Activated T-cell treated with anti-CD3 and anti-CD28 coated beads, Interleukin-2, amount 50 U/mL, for 72 hours (primary cell): ENCODE measurements at regions not wholly inside any gene's neighbourhood (a gene's known extent, or its start where the extent isn't known, plus 50 kb on each side); places are given as distances from the start of the nearest gene placed in this dataset.

Experiments
- ATAC-seq, 2 donors: fragments of 150-1000 bp; cut with Tn5 transposase; replicated peaks in 1 of 2; 2 replicates each; pipeline ENCODE4 v1.10.0; 2021; ENCODE audit warnings: moderate library complexity in 2 of 2, mild to moderate bottlenecking in 1 of 2
- DNase-seq, 2 donors: peaks; one replicate each; pipeline ENCODE4 v3.0.0; 2021 to 2022; ENCODE audit warnings: mixed read lengths in 1 of 2
- H3K27ac Mint-ChIP-seq: one replicate; pipeline ENCODE4 v1.8.0; 2022; ENCODE audit warnings: mild to moderate bottlenecking, moderate library complexity, mixed read lengths
- H3K27me3 Mint-ChIP-seq: one replicate; pipeline ENCODE4 v1.8.0; 2022; ENCODE audit warnings: low read depth, mixed read lengths
- H3K36me3 Mint-ChIP-seq, 2 donors: one replicate each; pipeline ENCODE4 v1.8.0; 2022; ENCODE audit warnings: mixed read lengths in 2 of 2, mild to moderate bottlenecking in 1 of 2; ENCODE audit not compliant: insufficient read depth in 2 of 2
- H3K4me1 Mint-ChIP-seq: one replicate; pipeline ENCODE4 v1.8.0; 2022; ENCODE audit warnings: low read depth, mixed read lengths
- H3K4me3 Mint-ChIP-seq, 2 donors: one replicate each; pipeline ENCODE4 v1.8.0; 2022; ENCODE audit warnings: mild to moderate bottlenecking in 2 of 2, mixed read lengths in 2 of 2, moderate library complexity in 2 of 2
- H3K9me3 Mint-ChIP-seq, 2 donors: one replicate each; pipeline ENCODE4 v1.8.0; 2022; ENCODE audit warnings: mixed read lengths in 2 of 2

DNA sequence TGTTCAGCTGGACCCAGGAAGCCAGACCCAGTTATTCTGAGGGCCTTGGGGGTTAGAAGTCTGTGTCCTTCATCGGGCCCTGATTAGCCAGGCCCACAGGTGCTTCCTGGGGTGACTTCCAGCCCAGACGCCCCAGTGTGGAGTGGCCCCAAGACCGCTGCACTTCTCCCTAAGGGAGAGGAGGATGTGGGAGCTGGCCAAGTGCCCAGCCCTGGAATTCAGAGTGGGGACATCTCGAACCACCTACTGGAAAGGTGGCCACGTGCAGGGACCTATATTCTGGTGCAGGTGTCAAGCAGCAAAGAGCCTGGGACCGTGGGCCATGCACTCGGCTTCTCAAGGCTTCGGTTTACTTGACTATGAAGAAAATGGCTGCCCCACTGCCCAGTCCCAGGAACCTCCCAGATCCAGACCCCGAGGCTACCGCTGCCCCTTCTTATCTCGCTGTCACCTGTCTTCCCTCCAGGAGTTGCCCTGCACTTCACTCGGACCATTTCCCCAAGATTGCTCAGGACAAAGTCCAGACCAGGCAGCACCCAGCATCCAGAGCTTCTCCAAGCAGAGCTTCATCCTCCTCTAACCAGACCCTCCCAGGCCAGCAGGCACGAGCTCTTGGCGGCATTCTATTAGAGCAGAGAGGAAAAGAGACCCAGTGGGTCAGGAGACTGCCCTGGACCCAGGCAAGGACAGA lies 142.8 kb upstream of the ID2 start:
- ATAC-seq = no peak
- Mint-ChIP-seq H3K27me3 (no peaks in the 10 kb centered on the region), H3K4me1 (peaks cover 82% of the 10 kb centered on the region), H3K9me3 (no peaks in the 10 kb centered on the region), H3K27ac (peak overlapping the region; percentile 4), H3K4me3 (no peak overlapping the region), H3K36me3 (peaks cover 0 to 1% of the 10 kb centered on the region in 2 donors)
- no peak for DNase-seq

DNA sequence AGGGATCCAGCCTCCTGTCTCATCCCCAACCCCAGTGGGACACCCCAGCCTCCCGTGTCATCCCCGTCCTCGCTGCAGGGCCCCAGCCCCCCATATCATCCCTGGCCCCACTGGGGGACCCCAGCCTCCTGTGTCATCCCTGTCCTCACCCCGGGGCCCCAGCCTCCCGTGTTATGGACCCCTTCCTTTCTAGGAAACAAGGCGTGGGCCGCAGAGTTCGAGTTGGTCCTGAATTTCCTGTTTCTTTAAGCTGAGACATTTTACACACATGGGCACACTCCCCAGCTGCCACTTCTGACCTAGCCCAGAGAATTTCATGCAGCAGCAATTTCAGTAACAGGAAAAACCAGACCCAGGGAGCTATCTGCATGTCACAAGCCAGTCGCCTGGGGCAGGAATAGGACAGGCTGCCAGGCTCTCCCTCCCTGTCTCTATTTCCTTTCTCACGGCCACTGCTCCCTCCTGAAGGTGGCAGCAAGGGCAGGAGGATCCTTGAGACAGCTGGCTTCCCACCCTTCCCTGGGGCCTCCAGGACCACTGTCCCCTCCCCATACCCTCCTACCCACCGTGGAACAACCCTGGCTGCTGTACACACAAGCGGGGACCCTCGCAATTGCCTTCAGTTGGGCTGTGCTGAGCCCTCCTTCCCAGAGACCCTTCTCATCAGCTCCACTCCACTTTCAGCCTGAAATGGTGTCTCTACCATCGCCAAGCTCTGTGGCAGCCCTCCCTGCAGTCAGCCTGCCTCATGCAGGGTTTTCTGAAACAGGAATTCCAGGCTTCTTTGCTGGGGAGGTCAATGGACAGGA lies 141.9 kb upstream of the ID2 start:
- no peak for ATAC-seq
- H3K9me3 Mint-ChIP-seq = no peaks in the 10 kb centered on the region
- no peaks in the 10 kb centered on the region for H3K27me3 Mint-ChIP-seq
- peaks cover 0 to 1% of the 10 kb centered on the region in 2 donors for H3K36me3 Mint-ChIP-seq
- H3K4me3 Mint-ChIP-seq = peak overlapping the region; percentile 81 to 84
- peak overlapping the region; percentile 52 for H3K27ac Mint-ChIP-seq
- peaks cover 91% of the 10 kb centered on the region for H3K4me1 Mint-ChIP-seq
- DNase-seq = no peak

DNA sequence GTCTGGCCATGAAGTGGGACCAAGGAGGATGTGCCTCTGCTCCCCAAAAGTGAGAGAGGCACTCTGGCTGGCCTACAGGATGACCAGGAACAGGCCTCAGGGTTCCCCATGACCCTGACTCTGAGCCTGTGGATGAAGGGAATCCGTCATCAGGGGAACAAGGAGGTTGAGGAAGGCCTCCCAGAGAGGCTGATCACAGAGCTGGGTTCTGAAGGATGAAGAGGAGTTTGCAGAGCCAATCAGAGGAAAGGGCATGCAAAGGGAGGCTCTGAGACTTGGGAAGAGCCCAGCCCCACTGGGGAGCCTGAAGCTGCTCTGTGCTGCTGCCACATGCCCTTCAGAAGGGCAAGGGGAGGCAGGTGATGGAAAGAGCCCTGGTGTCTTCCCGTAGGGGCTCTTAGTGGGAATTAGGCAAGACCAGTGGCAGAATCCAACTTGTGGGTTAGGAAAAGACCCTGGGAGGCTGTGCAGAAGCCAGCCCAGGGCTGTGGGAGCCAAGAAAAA lies 141.3 kb upstream of the ID2 start:
- Mint-ChIP-seq H3K4me1 (peaks cover 94% of the 10 kb centered on the region), H3K36me3 (peaks cover 0 to 1% of the 10 kb centered on the region in 2 donors), H3K9me3 (no peaks in the 10 kb centered on the region), H3K4me3 (peak overlapping the region; percentile 81 to 84), H3K27ac (peak overlapping the region; percentile 26), H3K27me3 (no peaks in the 10 kb centered on the region)
- DNase-seq (no peak), ATAC-seq (no peak)

DNA sequence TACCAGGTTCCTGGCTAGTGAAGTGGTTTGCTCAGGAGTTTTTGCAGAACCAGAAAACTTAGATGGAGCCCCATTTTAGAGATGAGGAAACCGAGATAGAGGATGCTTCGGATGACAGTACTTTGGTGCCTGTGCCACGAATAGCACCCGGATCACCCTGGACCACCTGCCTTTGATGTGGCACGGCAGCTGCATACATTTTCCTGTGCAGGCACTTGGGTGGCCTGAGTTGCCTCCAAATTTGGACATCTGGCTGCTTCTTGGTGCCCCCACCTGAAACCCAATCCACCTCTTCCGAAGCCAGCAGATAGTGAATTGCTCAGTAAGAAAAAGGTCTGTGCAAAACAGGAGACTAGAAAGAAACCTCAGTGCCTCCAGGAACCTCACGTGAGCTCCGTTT lies 140.6 kb upstream of the ID2 start:
- Mint-ChIP-seq H3K4me1 (peaks cover 94% of the 10 kb centered on the region), H3K27ac (no peak overlapping the region), H3K27me3 (no peaks in the 10 kb centered on the region), H3K9me3 (no peaks in the 10 kb centered on the region), H3K36me3 (peaks cover 0 to 1% of the 10 kb centered on the region in 2 donors), H3K4me3 (peak overlapping the region; percentile 81 to 84)
- DNase-seq (no peak), ATAC-seq (no peak)

DNA sequence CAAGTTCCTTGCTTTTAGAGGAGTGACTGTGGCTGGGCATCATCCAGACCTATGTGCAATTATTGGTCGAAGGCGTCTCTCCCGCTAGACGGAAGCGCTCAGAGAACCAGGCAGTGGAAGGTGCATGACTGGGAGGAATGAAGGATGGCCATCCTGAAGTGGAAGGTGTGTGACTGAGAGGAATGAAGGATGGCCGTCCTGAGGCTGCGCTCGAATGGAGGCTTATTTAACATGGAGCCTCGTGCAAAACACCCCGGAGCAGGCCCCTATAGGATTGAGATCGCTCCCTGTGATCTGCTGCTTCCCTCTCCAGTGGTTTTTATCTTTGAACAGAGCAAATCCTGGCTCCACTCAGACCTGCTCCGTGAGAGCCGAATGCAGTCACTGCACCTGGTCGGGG lies 140.2 kb upstream of the ID2 start:
- Mint-ChIP-seq H3K36me3 (peaks cover 0 to 1% of the 10 kb centered on the region in 2 donors), H3K9me3 (no peaks in the 10 kb centered on the region), H3K27ac (no peak overlapping the region), H3K27me3 (no peaks in the 10 kb centered on the region), H3K4me1 (peaks cover 94% of the 10 kb centered on the region), H3K4me3 (peak overlapping the region; percentile 81 to 84)
- DNase-seq (no peak), ATAC-seq (no peak)

DNA sequence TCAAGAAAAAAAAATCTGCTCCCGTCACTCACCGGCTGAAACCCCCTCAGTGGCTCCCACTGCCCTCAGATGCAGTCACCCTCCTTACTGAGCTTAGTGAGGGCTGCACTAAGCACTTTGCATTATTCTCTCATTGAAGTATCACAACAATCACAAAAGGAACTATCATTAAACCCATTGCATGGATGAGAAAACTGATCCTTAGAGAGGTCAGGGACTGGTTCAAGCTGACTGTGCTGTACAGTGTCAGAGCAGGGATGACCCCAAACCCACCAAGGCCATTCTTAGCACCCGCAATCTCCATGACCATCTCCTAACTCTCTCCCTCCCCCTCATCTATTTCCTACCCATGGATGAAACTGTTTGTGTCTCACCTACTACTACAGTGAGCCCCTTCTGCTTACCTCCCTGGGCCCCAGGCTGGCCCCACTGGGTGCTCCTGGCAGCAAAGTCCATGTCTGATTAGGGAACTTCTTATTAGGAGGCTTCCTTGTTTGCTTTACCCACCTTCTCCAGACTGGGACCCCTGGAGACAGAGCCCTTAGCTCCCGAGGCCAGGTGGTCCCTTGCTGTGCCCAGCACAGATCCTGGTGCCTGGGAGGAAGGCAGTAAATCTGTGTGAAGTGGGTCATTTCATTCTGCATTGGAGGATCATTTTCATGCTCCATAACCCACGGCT lies 139.3 kb upstream of the ID2 start:
- H3K27me3 Mint-ChIP-seq = no peaks in the 10 kb centered on the region
- DNase-seq (no peak), ATAC-seq (no peak)
- peaks cover 94% of the 10 kb centered on the region for H3K4me1 Mint-ChIP-seq
- H3K36me3 Mint-ChIP-seq = peaks cover 0 to 1% of the 10 kb centered on the region in 2 donors
- peak overlapping the region; percentile 96 for H3K27ac Mint-ChIP-seq
- no peaks in the 10 kb centered on the region for H3K9me3 Mint-ChIP-seq
- H3K4me3 Mint-ChIP-seq = peak overlapping the region; percentile 81 to 84

DNA sequence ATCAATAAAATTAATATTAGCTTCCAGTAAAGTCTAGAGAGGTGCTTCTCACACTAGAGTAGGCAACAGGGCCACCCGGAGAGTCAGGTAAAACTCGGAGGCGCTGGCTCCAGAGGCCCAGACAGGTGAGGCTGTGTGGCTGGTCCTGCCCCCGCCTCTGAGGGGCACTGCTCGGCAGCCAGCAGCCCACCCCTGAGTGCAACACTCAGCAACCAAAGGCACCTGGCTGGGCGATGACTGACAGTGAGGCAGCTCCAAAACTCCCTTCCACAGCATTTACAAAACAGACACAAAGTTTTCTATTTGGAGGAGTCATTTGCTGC lies 138.8 kb upstream of the ID2 start:
- ATAC-seq = peak; percentile 43 to 49
- H3K27ac Mint-ChIP-seq = peak overlapping the region; percentile 96

DNA sequence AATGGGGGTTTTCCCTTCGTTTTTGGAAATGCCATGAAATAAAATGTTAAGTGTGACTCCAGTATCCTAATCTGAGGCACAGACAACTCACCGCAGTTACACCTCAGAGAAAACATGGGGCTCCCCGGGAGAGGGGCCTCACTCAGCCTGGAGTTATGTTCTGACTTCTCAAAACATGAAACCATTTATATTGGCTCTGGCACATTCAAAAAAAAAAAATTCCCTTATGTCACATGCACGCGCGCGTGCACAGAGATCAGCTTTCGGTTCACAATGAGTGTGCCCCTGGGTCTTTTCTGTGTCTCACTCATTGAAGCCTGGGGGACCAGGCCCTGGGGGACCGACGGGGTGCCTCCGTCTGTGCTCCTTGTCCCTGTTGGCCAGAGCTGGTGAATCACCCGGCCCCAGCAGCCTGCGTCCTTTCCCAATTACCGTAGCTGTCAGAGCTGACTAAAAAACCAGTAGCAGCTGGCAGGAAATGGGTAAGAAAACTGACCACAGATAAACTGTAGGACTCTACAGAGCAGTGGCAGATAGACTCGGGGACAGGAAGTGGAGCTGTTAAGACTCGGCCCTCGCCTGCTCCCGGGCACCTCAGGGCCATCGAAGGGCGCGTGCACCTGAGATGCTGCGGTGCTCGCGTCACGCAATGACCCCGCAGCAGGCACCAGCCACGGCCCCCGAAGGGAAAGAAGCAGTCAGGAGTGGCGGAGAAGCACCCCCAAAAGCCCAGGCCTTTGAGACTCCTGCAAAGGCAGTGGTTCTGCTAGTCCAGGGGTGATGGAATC lies 138.3 kb upstream of the ID2 start:
- Mint-ChIP-seq H3K9me3 (no peaks in the 10 kb centered on the region), H3K27me3 (no peaks in the 10 kb centered on the region), H3K36me3 (peaks cover 0 to 1% of the 10 kb centered on the region in 2 donors), H3K4me3 (peak overlapping the region; percentile 81 to 84), H3K4me1 (peaks cover 91% of the 10 kb centered on the region), H3K27ac (peak overlapping the region; percentile 96)
- ATAC-seq = peak; percentile 80 to 82
- DNase-seq = peak; percentile 90 to 94

More for the DNA sequence above, 138.8 kb upstream of the ID2 start:
- no peaks in the 10 kb centered on the region for H3K9me3 Mint-ChIP-seq
- H3K4me1 Mint-ChIP-seq = peaks cover 94% of the 10 kb centered on the region
- H3K4me3 Mint-ChIP-seq = peak overlapping the region; percentile 81 to 84
- H3K36me3 Mint-ChIP-seq = peaks cover 0 to 1% of the 10 kb centered on the region in 2 donors
- H3K27me3 Mint-ChIP-seq = no peaks in the 10 kb centered on the region
- DNase-seq = no peak

DNA sequence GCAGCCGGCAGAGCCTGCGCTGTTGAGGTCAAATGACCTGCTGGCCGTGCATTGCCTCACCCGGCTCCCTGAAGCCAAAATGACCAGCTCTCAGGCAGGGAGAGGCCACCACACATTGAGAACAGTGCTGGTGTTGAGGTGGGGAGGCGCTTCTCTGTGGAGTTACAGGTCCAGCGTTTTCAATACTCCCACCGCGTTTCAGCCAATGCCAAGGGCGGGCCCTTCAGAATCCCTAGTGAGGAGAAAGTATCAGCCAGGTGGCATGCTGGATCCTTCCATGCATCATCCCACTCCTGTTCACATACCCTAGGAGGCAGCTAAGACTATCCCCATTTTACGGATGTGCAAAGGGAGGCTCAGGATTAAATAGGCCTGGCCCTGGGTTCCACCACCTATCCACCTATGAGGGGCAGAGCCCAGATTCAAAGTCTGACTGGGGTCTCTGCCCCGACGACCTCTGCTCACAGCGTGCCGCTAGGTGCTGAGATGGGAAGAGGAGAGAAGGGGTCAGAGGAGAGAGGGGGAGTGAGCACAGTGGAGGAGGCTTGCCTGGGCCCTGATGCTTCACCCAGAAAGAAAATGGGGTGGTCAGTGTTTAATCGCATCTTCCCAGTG lies 137.6 kb upstream of the ID2 start:
- H3K4me1 Mint-ChIP-seq = peaks cover 88% of the 10 kb centered on the region
- H3K27ac Mint-ChIP-seq = peak overlapping the region; percentile 95
- H3K36me3 Mint-ChIP-seq = peaks cover 0 to 1% of the 10 kb centered on the region in 2 donors
- DNase-seq (peak; percentile 23 to 32), ATAC-seq (no peak)
- H3K27me3 Mint-ChIP-seq = no peaks in the 10 kb centered on the region
- peak overlapping the region; percentile 81 to 84 for H3K4me3 Mint-ChIP-seq
- H3K9me3 Mint-ChIP-seq = no peaks in the 10 kb centered on the region

DNA sequence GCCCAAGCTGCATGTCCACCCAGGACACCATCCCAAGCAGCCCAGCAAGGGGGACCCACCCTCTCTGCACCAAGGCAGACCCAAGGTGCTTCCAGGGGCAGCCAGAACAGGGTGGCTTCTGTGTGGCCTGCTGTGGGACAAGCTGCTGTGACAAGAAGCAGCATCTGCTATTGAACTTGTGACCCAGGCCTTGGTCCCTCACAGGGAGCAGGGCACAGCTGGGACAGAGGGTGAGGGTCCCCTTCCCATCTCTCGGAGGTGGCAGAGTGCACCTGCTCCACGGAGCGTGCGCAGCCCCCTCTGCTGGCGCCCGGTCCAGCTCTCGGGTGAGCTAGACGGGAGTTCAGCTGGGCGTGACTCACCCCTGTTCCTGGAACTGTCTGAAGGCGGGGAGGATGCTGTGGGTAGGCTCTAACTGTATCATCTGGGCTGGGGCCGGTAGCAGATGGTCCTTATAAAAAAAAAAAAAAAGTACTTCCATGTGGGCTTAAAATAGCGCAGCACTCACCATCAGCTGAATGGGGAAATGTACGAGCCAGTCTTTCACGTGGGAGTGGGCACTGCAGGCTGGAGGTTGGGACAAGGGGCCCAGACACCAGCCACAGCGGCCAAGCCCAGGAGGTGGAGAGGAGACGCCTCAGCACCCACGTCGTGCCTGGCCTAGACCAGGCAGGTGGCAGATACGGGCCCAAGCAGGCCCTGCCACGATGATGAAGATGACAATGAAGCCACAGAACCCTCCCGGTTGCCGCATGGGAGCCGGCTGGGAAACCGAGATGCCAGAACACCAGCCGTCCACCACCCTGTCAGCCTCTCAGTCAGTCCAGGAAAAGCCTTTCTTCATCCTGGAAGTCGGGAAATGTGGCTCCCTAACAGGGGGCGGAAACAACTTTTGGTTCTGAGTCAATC lies 136.8 kb upstream of the ID2 start:
- Mint-ChIP-seq H3K4me3 (peak overlapping the region; percentile 60 to 84), H3K27me3 (no peaks in the 10 kb centered on the region), H3K4me1 (peaks cover 80% of the 10 kb centered on the region), H3K27ac (peak overlapping the region; percentile 70), H3K9me3 (no peaks in the 10 kb centered on the region), H3K36me3 (peaks cover 0 to 1% of the 10 kb centered on the region in 2 donors)
- DNase-seq (peak; percentile 91 to 94), ATAC-seq (peak; percentile 67 to 68)

DNA sequence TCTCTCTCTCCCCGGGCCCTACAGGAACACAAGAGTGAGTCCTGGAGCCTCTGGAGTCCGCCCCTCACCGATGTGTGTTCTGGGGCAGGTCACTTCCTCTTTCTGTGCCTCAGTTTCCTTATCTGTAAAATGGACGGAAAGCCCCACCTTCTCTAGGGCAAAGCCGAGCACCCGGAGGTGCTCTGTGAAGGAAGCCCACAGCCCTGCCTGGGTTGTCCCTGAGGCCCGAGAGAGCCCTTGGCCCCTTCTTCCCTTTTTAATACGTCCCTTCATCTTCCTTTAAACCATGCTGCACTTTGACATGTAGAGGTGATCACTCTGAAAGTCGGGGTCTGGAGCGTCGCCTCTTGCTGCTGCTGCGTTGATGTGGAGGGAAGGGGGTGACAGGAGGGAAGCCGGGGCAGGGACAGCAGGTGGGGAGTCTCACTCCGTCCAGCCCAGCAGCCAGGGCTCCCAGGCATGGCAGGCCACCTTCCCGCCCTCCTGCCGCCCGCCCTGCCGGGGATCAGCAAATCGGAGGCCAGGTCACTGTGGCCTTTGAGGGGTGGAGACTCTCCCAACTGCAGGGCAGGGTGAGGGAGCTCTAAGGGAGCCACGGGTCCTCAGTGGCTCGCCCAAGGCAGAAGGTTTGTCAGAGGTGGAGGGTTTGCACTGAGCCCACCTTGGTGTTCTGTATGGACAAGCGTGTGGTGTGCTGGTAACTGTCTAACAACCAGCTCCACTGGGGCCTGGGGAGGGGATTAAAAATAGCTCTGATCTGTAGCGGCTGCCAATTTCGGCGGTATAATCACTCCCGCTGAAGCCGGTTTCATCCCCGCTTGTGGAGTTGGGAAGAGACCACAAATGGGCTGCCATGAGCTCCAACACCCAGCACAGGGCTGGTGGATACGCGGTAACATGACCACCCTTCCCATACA lies 135.9 kb upstream of the ID2 start:
- Mint-ChIP-seq H3K4me1 (peaks cover 72% of the 10 kb centered on the region), H3K9me3 (no peaks in the 10 kb centered on the region), H3K27me3 (no peaks in the 10 kb centered on the region), H3K27ac (no peak overlapping the region), H3K36me3 (peaks cover 0 to 1% of the 10 kb centered on the region in 2 donors), H3K4me3 (peak overlapping the region; percentile 35 to 47)
- ATAC-seq (no peak), DNase-seq (no peak)
